Urinary bladder (tissue), 3 donors: ENCODE measurements at regions not wholly inside any gene's neighbourhood (a gene's known extent, or its start where the extent isn't known, plus 50 kb on each side); places are given as distances from the start of the nearest gene placed in this dataset.
A peak's percentile ranks its signal among the peaks of the same experiment; 100 is the strongest.

ENCODE experiments used
- DNase-seq: peaks from one replicate; pipeline ENCODE4 v3.0.0-alpha.2; 2015; ENCODE audit errors: extremely low spot score
- H3K27ac ChIP-seq: one replicate; pipeline ENCODE4 v1.5.1; 2013; ENCODE audit warnings: low read depth, mild to moderate bottlenecking, moderate library complexity
- H3K36me3 ChIP-seq: one replicate; pipeline ENCODE4 v1.6.1; 2013; ENCODE audit warnings: mild to moderate bottlenecking, moderate library complexity; ENCODE audit not compliant: insufficient read depth
- H3K4me1 ChIP-seq: one replicate; pipeline ENCODE4 v1.6.1; 2013; ENCODE audit warnings: mild to moderate bottlenecking, moderate library complexity; ENCODE audit not compliant: insufficient read depth
- H3K4me3 ChIP-seq: one replicate; pipeline ENCODE4 v1.5.1; 2013; ENCODE audit warnings: low read depth, low read length
- WGBS: extraction: QIAGEN DNeasy Blood & Tissue Kit; methylation state at CpG from one replicate; pipeline ENCODE4 v1.1.7; 2013; 5-methylcytosine and 5-hydroxymethylcytosine counted together
- donor health status: healthy with polysubstance abuse.
- donor health status: healthy.

GRCh38 chr1:198935306-198935921 lies 296.6 kb downstream of the PTPRC start:
- Histone ChIP-seq H3K27ac (no peak overlapping the region), H3K36me3 (no peaks in the 10 kb centered on the region), H3K4me1 (no peaks in the 10 kb centered on the region), H3K4me3 (peak overlapping the region; percentile 25)
- DNase-seq, result peak; percentile 77
- under 1% methylated on average over 9 of the region's 9 CpGs for WGBS

- Histone ChIP-seq H3K27ac (no peak overlapping the region), H3K4me1 (no peaks in the 10 kb centered on the region), H3K36me3 (no peaks in the 10 kb centered on the region), H3K4me3 (peak overlapping the region; percentile 46)
- DNase-seq, result no peak
- WGBS, result 2% methylated on average over 6 of the region's 6 CpGs
Observed at GRCh38 chr1:198936371-198937083, 297.7 kb downstream of the PTPRC start.

- no peak overlapping the region for H3K27ac ChIP-seq
- peak overlapping the region; percentile 46 for H3K4me3 ChIP-seq
Observed at GRCh38 chr1:198937231-198938031, 298.6 kb downstream of the PTPRC start.

GRCh38 chr1:198939286-198939685 lies 300.4 kb downstream of the PTPRC start:
- H3K27ac ChIP-seq, result no peak overlapping the region
- H3K4me1 ChIP-seq, result no peaks in the 10 kb centered on the region
- H3K4me3 ChIP-seq, result no peak overlapping the region
- DNase-seq, result no peak
- no peaks in the 10 kb centered on the region for H3K36me3 ChIP-seq
- 86% methylated on average over 3 of the region's 3 CpGs for WGBS

More at GRCh38 chr1:198937231-198938031, 298.6 kb downstream of the PTPRC start:
- DNase-seq, result peak; percentile 82
- no peaks in the 10 kb centered on the region for H3K36me3 ChIP-seq
- 17% methylated on average over 5 of the region's 5 CpGs for WGBS
- H3K4me1 ChIP-seq, result no peaks in the 10 kb centered on the region

- H3K27ac ChIP-seq, result no peak overlapping the region
- no peaks in the 10 kb centered on the region for H3K36me3 ChIP-seq
- no peaks in the 10 kb centered on the region for H3K4me1 ChIP-seq
- H3K4me3 ChIP-seq, result no peak overlapping the region
- 97% methylated on average over 5 of the region's 5 CpGs for WGBS
- DNase-seq, result no peak
Observed at GRCh38 chr1:198939956-198940355, 301.1 kb downstream of the PTPRC start.

- WGBS, result 63% methylated on average over 4 of the region's 4 CpGs
- H3K27ac ChIP-seq, result no peak overlapping the region
- H3K36me3 ChIP-seq, result no peaks in the 10 kb centered on the region
- no peak for DNase-seq
- H3K4me1 ChIP-seq, result no peaks in the 10 kb centered on the region
- H3K4me3 ChIP-seq, result no peak overlapping the region
Observed at GRCh38 chr1:198942466-198942865, 303.6 kb downstream of the PTPRC start.

GRCh38 chr1:198943484-198944187 lies 304.8 kb downstream of the PTPRC start:
- WGBS, result 81% methylated on average over 3 of the region's 3 CpGs
- DNase-seq, result no peak
- Histone ChIP-seq H3K4me3 (no peak overlapping the region), H3K4me1 (no peaks in the 10 kb centered on the region), H3K36me3 (no peaks in the 10 kb centered on the region), H3K27ac (no peak overlapping the region)

GRCh38 chr1:198947456-198947855 lies 308.6 kb downstream of the PTPRC start:
- Histone ChIP-seq H3K36me3 (no peaks in the 10 kb centered on the region), H3K4me3 (no peak overlapping the region), H3K27ac (no peak overlapping the region), H3K4me1 (no peaks in the 10 kb centered on the region)
- 77% methylated on average over 1 of the region's 1 CpG for WGBS
- DNase-seq, result no peak

- 97% methylated on average over 28 of the region's 28 CpGs for WGBS
- no peaks in the 10 kb centered on the region for H3K4me1 ChIP-seq
- no peak for DNase-seq
- no peak overlapping the region for H3K4me3 ChIP-seq
- no peaks in the 10 kb centered on the region for H3K36me3 ChIP-seq
- no peak overlapping the region for H3K27ac ChIP-seq
Observed at GRCh38 chr1:198948895-198949659, 310.2 kb downstream of the PTPRC start.

GRCh38 chr1:198950036-198950435 lies 311.2 kb downstream of the PTPRC start:
- no peak for DNase-seq
- H3K36me3 ChIP-seq, result no peaks in the 10 kb centered on the region
- 96% methylated on average over 3 of the region's 3 CpGs for WGBS
- H3K4me1 ChIP-seq, result no peaks in the 10 kb centered on the region
- no peak overlapping the region for H3K4me3 ChIP-seq
- no peak overlapping the region for H3K27ac ChIP-seq

GRCh38 chr1:198955085-198955484 lies 316.2 kb downstream of the PTPRC start:
- no peaks in the 10 kb centered on the region for H3K36me3 ChIP-seq
- no peak for DNase-seq
- no peak overlapping the region for H3K4me3 ChIP-seq
- H3K4me1 ChIP-seq, result no peaks in the 10 kb centered on the region
- H3K27ac ChIP-seq, result no peak overlapping the region

GRCh38 chr1:198957044-198957443 lies 318.2 kb downstream of the PTPRC start:
- Histone ChIP-seq H3K27ac (no peak overlapping the region), H3K4me3 (no peak overlapping the region), H3K36me3 (no peaks in the 10 kb centered on the region), H3K4me1 (no peaks in the 10 kb centered on the region)
- no peak for DNase-seq
- WGBS, result 74% methylated on average over 1 of the region's 1 CpG

- Histone ChIP-seq H3K4me3 (no peak overlapping the region), H3K4me1 (no peaks in the 10 kb centered on the region), H3K27ac (no peak overlapping the region), H3K36me3 (no peaks in the 10 kb centered on the region)
- DNase-seq, result no peak
- 90% methylated on average over 3 of the region's 3 CpGs for WGBS
Observed at GRCh38 chr1:198959032-198959431, 320.2 kb downstream of the PTPRC start.
